PC-9 (cell line): ENCODE measurements at regions not wholly inside any gene's neighbourhood (a gene's known extent, or its start where the extent isn't known, plus 50 kb on each side); places are given as distances from the start of the nearest gene placed in this dataset.
A peak's percentile ranks its signal among the peaks of the same experiment; 100 is the strongest.

Experiments used
- BruUV-seq: library from RNA; stranded (reverse); fragments of 400-500 nt; replicated peaks from 2 replicates; lab custom pipeline; 2021; lab: Mats Ljungman, UMichigan
- CTCF ChIA-PET: fragments of 300-600 bp; sonication (Branson Sonifier 250); formaldehyde crosslinking; loops from one replicate; lab custom pipeline; 2022; ENCODE audit warnings: antibody characterized with exemption; lab: Charles Lee
- POLR2A ChIA-PET: fragments of 300-600 bp; sonication (Branson Sonifier 250); formaldehyde crosslinking; loops from one replicate; lab custom pipeline; 2022; ENCODE audit warnings: antibody characterized with exemption; ENCODE audit not compliant: unreplicated experiment; lab: Charles Lee
- DNase-seq, 2 experiments: peaks; one replicate each; pipeline versions ENCODE4 v3.0.0 to v3.0.0-alpha.2; 2015 to 2022; ENCODE audit warnings: mixed read lengths in 1 of 2
- H2AFZ ChIP-seq: fragments of 200-600 bp; sonication (generic); 2 replicates; pipeline ENCODE4 v1.8.1; 2017; ENCODE audit warnings: antibody characterized with exemption
- H3F3A ChIP-seq: fragments of 200-600 bp; sonication (generic); 2 replicates; pipeline ENCODE4 v1.8.1; 2017; ENCODE audit warnings: antibody characterized with exemption, mild to moderate bottlenecking, low read depth; ENCODE audit not compliant: insufficient read depth
- H3K27ac ChIP-seq: fragments of 200-600 bp; sonication (generic); 2 replicates; pipeline ENCODE4 v1.6.1; 2016; ENCODE audit warnings: mixed run types
- H3K27me3 ChIP-seq: fragments of 200-600 bp; sonication (generic); 2 replicates; pipeline ENCODE4 v1.6.1; 2016; ENCODE audit warnings: low read depth, mixed run types; ENCODE audit not compliant: insufficient read depth
- H3K36me3 ChIP-seq: fragments of 200-600 bp; sonication (generic); 2 replicates; pipeline ENCODE4 v1.6.1; 2016; ENCODE audit warnings: low read depth, mixed run types
- H3K4me1 ChIP-seq: fragments of 200-600 bp; sonication (generic); replicated peaks from 2 replicates; pipeline ENCODE4 v1.6.1; 2016; ENCODE audit warnings: mixed run types; ENCODE audit not compliant: insufficient read depth
- H3K4me2 ChIP-seq: fragments of 200-600 bp; sonication (generic); 2 replicates; pipeline ENCODE4 v1.6.1; 2017; ENCODE audit warnings: mixed run types
- H3K4me3 ChIP-seq: fragments of 200-600 bp; sonication (generic); 2 replicates; pipeline ENCODE4 v1.6.1; 2016; ENCODE audit warnings: mixed run types
- H3K79me2 ChIP-seq: fragments of 200-600 bp; sonication (generic); 2 replicates; pipeline ENCODE4 v1.6.1; 2017; ENCODE audit warnings: low read depth, mixed run types
- H3K9me2 ChIP-seq: fragments of 200-600 bp; sonication (generic); 2 replicates; pipeline ENCODE4 v1.8.1; 2017; ENCODE audit warnings: mild to moderate bottlenecking; ENCODE audit not compliant: insufficient read depth
- H3K9me3 ChIP-seq: fragments of 200-600 bp; sonication (generic); 2 replicates; pipeline ENCODE4 v1.8.1; 2016; ENCODE audit warnings: low read depth; ENCODE audit not compliant: insufficient read depth
- H4K20me1 ChIP-seq: fragments of 200-600 bp; sonication (generic); 2 replicates; pipeline ENCODE4 v1.8.1; 2017; ENCODE audit not compliant: insufficient read depth
- EZH2 ChIP-seq: fragments of 200-600 bp; sonication (generic); IDR thresholded peaks from 2 replicates; pipeline ENCODE4 v1.8.0; 2017; ENCODE audit warnings: antibody characterized with exemption, low read depth
- intact Hi-C: fragments of 100-400 bp; cut with micrococcal nuclease; formaldehyde crosslinking; loops from one replicate; pipeline ENCODE4 v1.10.0; 2022; ENCODE audit not compliant: unreplicated experiment
- TF ChIP-seq, protein P1 (sequence below): fragments of 200-600 bp; sonication (generic); conservative IDR thresholded peaks from 2 replicates; pipeline ENCODE4 v1.6.1; 2017; ENCODE audit warnings: mixed run types, antibody characterized with exemption, mild to moderate bottlenecking, moderate library complexity

DNA sequence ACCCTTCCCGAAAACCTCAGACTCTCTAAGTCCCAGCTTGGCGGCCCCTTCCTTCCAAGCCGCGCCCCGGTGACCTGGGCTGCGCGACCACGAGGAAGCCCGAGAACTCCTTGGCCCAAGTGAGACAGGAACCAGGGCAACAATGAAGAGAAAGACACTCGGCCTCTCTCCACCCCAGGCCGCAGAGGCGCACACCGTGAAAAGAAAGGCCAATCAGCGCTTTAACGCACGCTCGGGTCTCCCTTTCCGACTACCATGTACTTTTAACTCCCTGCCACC, 166.4 kb upstream of the PPP1R3A start:
- no peaks in the 10 kb centered on the region for H4K20me1 ChIP-seq
- TF ChIP-seq, protein P1, sequence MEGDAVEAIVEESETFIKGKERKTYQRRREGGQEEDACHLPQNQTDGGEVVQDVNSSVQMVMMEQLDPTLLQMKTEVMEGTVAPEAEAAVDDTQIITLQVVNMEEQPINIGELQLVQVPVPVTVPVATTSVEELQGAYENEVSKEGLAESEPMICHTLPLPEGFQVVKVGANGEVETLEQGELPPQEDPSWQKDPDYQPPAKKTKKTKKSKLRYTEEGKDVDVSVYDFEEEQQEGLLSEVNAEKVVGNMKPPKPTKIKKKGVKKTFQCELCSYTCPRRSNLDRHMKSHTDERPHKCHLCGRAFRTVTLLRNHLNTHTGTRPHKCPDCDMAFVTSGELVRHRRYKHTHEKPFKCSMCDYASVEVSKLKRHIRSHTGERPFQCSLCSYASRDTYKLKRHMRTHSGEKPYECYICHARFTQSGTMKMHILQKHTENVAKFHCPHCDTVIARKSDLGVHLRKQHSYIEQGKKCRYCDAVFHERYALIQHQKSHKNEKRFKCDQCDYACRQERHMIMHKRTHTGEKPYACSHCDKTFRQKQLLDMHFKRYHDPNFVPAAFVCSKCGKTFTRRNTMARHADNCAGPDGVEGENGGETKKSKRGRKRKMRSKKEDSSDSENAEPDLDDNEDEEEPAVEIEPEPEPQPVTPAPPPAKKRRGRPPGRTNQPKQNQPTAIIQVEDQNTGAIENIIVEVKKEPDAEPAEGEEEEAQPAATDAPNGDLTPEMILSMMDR: no peak
- TF ChIP-seq EZH2: no peak
- no peaks in the 10 kb centered on the region for H3K9me2 ChIP-seq
- H2AFZ ChIP-seq: peak overlapping the region; percentile 99
- ChIA-PET POLR2A (interaction anchor here (0.7 kb wide), 1 partner anchor 805 kb away, joined by 3 read pairs; no protein-coding TSS in a partner anchor), CTCF (no interaction called here)
- peak overlapping the region; percentile 88 for H3K4me3 ChIP-seq
- peaks cover 11% of the 10 kb centered on the region; the same call in 1 of the 2 replicates for H3K4me1 ChIP-seq
- peaks cover 5% of the 10 kb centered on the region for H3K27me3 ChIP-seq
- H3K9me3 ChIP-seq: no peaks in the 10 kb centered on the region
- H3K36me3 ChIP-seq: no peaks in the 10 kb centered on the region
- H3K27ac ChIP-seq: peak overlapping the region; percentile 20; the same call in 1 of the 2 replicates
- peak overlapping the region; percentile 91 for H3K4me2 ChIP-seq
- no peaks in the 10 kb centered on the region for H3K79me2 ChIP-seq
- intact Hi-C loops: loop anchor here (2.0 to 10.0 kb wide), 6 partner anchors 342 to 1622 kb away; no protein-coding TSS in a partner anchor
- no TSS peak for BruUV-seq
- DNase-seq: no peak
- H3F3A ChIP-seq: no peaks in the 10 kb centered on the region

DNA sequence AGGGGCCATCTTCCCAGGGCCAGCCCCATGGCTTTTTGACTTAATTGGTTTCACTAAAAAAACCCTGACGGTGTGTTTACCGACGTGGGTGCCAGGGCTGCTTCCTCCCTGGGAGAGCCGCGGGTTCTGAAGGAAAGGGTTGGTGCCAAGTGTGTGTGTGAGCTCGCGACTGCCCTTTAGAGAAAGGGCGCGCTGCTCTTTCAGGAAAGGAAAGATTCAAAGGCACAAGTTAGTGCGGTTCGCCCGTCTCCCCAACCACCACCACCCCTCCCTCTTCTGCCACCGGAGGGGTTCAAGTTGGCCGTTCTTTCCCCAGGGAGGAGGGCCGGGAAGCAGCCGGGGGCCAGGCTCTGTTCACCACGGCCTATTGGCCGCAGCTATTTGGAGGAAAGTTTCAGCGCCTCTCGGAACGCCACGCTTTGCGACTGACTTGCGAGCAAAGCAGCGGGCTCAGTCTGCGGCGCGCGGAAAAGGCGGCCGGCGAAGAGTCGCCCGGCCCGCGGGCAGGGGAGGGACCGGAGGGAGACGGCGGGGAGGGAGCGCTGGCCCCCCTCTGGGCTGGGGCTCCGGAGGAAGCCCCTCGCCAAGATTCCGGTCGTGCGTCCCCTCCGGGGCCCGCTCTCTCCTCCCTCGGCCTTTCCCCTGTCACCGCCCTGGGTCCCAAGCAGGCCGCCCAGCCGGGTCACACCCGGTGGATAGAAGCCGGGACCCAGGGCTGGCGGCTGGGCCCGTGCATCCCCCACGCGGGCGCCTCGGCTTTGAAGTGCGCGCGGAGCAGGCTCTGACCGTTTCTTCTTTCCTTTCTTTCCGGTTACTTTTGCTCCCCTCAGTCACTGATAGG, 165.9 kb upstream of the PPP1R3A start:
- Histone ChIP-seq H3K79me2 (no peaks in the 10 kb centered on the region), H3K4me2 (peak overlapping the region; percentile 91), H3K27me3 (peaks cover 5% of the 10 kb centered on the region), H2AFZ (peak overlapping the region; percentile 99), H3K36me3 (no peaks in the 10 kb centered on the region), H3K4me3 (peak overlapping the region; percentile 88), H4K20me1 (no peaks in the 10 kb centered on the region), H3K9me2 (no peaks in the 10 kb centered on the region), H3F3A (no peaks in the 10 kb centered on the region), H3K27ac (no peak overlapping the region; the same call in 1 of the 2 replicates), H3K4me1 (peaks cover 11% of the 10 kb centered on the region; the same call in 1 of the 2 replicates), H3K9me3 (no peaks in the 10 kb centered on the region)
- POLR2A ChIA-PET: interaction anchor here (0.5 kb wide), 1 partner anchor 222 kb away, joined by 3 read pairs; no protein-coding TSS in a partner anchor
- CTCF ChIA-PET: no interaction called here
- TF ChIP-seq EZH2: no peak
- TF ChIP-seq, protein P1: no peak
- intact Hi-C loops: loop anchor here (2.0 to 10.0 kb wide), 7 partner anchors 323 to 1622 kb away; no protein-coding TSS in a partner anchor
- no TSS peak for BruUV-seq
- peak in 1 of 2 experiments; percentile 49 for DNase-seq

DNA sequence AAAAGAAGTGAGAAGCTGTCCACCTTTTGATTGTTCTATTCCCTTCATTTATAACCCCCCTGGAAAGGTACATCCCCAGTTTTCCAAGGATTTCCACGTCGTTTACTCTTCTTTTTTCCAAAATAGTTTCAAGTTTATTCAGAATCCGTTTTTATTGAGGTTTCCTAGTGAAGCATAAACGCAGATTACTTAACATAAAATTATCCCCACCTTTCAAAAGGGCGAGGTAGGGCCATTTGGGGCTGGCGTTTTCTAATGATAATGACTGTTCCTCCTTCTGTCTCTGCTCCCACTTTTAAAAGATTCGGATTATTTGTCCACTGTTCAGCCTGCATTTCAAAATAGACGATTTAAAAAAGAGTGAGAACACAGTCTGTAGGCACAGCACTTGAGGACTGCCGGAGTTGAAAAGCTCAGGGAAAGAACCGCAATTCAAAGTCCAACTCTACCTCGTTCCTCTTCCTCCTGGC, 165.2 kb upstream of the PPP1R3A start:
- Histone ChIP-seq H2AFZ (peak overlapping the region; percentile 99), H3F3A (no peaks in the 10 kb centered on the region), H3K27ac (no peak overlapping the region), H4K20me1 (no peaks in the 10 kb centered on the region), H3K9me3 (no peaks in the 10 kb centered on the region), H3K36me3 (no peaks in the 10 kb centered on the region), H3K27me3 (peaks cover 5% of the 10 kb centered on the region), H3K4me2 (peak overlapping the region; percentile 91), H3K79me2 (no peaks in the 10 kb centered on the region), H3K4me1 (peaks cover 11% of the 10 kb centered on the region; the same call in 1 of the 2 replicates), H3K4me3 (peak overlapping the region; percentile 88), H3K9me2 (no peaks in the 10 kb centered on the region)
- no peak for DNase-seq
- POLR2A ChIA-PET: interaction anchor here (0.5 kb wide), 1 partner anchor 221 kb away, joined by 3 read pairs; no protein-coding TSS in a partner anchor
- BruUV-seq: no TSS peak
- intact Hi-C loops: loop anchor here (2.0 to 10.0 kb wide), 5 partner anchors 323 to 1623 kb away; no protein-coding TSS in a partner anchor
- TF ChIP-seq, protein P1: no peak
- TF ChIP-seq EZH2: no peak
- CTCF ChIA-PET: no interaction called here
